Vagina (tissue), 2 donors: ENCODE measurements at regions not wholly inside any gene's neighbourhood (a gene's known extent, or its start where the extent isn't known, plus 50 kb on each side); places are given as distances from the start of the nearest gene placed in this dataset.

ENCODE experiments used
- POLR2A ChIP-seq, 2 donors: fragments of 450-650 bp; IDR thresholded peaks; one replicate each; pipeline ENCODE4 v1.6.1; 2017; ENCODE audit warnings: antibody characterized with exemption in 2 of 2, mild to moderate bottlenecking in 2 of 2, moderate library complexity in 2 of 2
- TF ChIP-seq, protein P1 (sequence below), 3 experiments: fragments of 450-650 bp in 2 of 3; fragments of 200-600 bp in 1 of 3; sonication (generic) in 1 of 3; IDR thresholded peaks; one replicate each; pipeline ENCODE4 v1.5.1; 2017 to 2019; ENCODE audit warnings: antibody characterized with exemption in 3 of 3, mild to moderate bottlenecking in 2 of 3, moderate library complexity in 2 of 3

DNA sequence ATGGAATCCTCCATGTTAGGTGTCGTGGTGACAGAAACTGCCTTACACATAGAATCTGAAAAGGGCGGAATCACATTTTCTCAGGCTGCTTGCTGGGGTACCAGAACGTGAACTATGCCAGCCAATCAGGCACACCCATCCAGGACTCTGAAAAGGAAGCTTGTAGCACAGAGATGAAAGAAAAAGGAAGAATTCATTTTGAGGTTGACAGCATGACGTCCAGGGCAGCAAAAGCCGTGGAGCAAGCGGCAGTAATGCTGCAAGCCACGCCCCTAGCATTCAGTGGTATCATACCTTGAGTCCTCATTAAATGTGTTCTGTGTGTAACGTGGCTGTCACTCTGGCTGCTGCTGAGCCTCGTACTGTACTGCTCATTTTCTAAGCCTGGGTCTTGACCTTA lies 304.0 kb downstream of the DYSF start:
- TF ChIP-seq POLR2A (IDR thresholded peaks at IDR 0.05), result no peak
- TF ChIP-seq, protein P1, sequence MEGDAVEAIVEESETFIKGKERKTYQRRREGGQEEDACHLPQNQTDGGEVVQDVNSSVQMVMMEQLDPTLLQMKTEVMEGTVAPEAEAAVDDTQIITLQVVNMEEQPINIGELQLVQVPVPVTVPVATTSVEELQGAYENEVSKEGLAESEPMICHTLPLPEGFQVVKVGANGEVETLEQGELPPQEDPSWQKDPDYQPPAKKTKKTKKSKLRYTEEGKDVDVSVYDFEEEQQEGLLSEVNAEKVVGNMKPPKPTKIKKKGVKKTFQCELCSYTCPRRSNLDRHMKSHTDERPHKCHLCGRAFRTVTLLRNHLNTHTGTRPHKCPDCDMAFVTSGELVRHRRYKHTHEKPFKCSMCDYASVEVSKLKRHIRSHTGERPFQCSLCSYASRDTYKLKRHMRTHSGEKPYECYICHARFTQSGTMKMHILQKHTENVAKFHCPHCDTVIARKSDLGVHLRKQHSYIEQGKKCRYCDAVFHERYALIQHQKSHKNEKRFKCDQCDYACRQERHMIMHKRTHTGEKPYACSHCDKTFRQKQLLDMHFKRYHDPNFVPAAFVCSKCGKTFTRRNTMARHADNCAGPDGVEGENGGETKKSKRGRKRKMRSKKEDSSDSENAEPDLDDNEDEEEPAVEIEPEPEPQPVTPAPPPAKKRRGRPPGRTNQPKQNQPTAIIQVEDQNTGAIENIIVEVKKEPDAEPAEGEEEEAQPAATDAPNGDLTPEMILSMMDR (IDR thresholded peaks at IDR 0.05), result no peak
